WI38 (cell line): ENCODE measurements at regions not wholly inside any gene's neighbourhood (a gene's known extent, or its start where the extent isn't known, plus 50 kb on each side); places are given as distances from the start of the nearest gene placed in this dataset.

Source experiments
- H3K4me3 ChIP-seq: 2 replicates; pipeline ENCODE4 v1.5.1; 2011; ENCODE audit warnings: low read depth, mild to moderate bottlenecking, control low read depth, low read length
- TF ChIP-seq, protein P1 (sequence below): IDR thresholded peaks from 2 replicates; pipeline ENCODE4 v1.5.1; 2012; ENCODE audit warnings: low read depth, mild to moderate bottlenecking, control low read depth, low read length

DNA sequence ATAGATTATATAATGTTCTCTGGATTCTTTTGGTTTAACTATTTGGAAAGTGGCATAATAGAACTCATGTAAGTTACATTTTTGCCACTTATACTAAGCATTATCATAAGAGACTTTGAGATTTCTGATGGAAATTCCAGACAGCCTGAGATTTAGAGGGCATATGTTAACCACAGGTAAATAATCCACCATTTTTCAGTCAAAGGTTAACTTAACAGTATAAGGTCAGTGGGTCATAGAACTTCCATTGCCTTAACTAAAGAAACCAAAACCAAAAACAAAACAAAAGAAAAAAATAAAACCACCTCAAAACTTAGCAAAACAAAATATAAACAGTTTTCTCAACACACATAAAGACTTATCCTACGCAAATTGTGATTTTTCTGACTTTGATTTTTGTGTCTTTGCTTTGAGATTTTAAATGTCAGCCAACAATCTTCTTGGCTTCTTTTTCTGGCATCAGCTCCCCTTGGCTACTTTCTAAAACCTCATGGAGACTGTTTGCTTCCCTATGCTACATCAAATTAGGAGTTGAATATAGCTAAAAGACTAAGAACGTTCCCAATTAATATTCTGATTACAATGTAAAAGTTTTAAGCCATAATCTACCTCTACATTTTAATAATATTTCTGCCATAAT, 430.1 kb upstream of the DAB2 start:
- TF ChIP-seq, protein P1, sequence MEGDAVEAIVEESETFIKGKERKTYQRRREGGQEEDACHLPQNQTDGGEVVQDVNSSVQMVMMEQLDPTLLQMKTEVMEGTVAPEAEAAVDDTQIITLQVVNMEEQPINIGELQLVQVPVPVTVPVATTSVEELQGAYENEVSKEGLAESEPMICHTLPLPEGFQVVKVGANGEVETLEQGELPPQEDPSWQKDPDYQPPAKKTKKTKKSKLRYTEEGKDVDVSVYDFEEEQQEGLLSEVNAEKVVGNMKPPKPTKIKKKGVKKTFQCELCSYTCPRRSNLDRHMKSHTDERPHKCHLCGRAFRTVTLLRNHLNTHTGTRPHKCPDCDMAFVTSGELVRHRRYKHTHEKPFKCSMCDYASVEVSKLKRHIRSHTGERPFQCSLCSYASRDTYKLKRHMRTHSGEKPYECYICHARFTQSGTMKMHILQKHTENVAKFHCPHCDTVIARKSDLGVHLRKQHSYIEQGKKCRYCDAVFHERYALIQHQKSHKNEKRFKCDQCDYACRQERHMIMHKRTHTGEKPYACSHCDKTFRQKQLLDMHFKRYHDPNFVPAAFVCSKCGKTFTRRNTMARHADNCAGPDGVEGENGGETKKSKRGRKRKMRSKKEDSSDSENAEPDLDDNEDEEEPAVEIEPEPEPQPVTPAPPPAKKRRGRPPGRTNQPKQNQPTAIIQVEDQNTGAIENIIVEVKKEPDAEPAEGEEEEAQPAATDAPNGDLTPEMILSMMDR = no peak
- H3K4me3 ChIP-seq = no peak overlapping the region

DNA sequence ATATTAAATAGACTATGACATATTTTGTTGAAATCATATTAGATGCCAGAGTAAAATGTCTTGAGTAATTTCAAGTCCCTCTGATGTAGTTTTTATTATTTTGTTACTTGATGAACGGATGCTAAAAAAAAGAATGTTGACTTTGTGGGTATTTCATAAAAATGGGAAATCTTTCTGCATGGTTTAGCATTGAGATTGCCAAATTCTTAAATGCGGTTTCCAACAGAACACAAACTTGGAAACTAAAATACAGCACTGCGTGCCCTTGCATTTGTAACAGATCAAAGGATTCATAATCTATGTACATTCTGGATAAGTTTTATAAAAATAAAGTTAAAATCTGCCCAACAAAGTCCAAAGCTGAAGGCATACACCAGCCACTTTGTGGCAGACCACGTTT, 425.5 kb upstream of the DAB2 start:
- no peak overlapping the region for H3K4me3 ChIP-seq
- TF ChIP-seq, protein P1 = no peak

DNA sequence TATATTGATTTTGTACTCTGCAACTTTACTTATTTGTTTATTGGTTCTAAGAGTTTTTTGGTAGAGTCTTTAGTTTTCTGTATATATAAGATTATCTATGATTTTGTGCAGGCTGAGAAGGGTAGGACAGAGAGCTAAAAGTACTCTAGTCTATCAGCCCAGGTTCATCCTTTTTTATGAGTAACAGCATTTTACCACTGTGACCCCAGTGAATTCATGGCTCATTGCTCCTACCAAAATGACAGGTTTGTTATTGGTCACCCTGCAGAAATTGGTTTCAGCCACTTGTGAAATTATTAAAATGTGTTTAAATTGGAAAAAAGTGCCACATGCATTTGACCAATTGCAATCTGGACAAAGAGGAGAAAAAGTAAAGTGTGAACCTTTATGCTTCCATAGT, 421.4 kb upstream of the DAB2 start:
- H3K4me3 ChIP-seq = no peak overlapping the region
- TF ChIP-seq, protein P1 = no peak

DNA sequence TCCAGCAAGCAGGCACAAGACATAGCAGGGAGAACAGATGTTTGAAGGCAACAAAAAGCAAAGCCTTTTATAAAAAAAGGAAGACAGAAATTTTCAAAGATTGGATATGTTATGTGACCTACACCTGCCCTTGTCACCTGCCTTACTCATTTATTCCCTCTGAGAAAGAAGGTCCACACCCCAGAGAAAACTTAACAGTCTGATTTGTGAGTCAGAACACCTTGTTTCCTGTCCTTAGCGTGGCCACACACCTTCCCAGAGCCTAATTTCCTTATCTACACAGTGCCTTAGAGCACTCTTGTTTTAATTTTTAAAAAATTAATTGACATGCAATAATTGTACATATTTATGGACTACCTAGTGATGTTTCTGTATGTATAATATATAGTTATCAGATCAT, 419.0 kb upstream of the DAB2 start:
- no peak overlapping the region for H3K4me3 ChIP-seq
- TF ChIP-seq, protein P1 = no peak

DNA sequence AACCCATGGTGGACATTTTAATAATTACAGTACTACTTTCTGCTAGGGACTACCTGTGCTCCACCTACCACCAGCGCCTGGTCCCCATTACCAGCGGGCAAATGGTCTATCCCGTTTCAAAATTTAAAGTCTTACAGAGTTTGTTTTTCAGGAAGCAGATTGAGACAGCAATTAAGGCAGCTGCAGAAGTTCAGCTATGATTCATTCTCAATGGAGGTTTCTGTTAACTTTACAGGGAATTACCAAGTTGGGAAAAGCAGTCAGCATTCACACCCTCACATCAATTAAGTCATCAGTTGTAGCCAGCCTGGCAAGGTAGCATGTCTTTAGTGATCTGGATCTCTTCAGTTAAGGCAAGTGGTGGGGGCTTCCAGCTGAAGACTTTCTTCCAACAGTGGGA, 410.6 kb upstream of the DAB2 start:
- TF ChIP-seq, protein P1 = no peak
- no peak overlapping the region for H3K4me3 ChIP-seq

DNA sequence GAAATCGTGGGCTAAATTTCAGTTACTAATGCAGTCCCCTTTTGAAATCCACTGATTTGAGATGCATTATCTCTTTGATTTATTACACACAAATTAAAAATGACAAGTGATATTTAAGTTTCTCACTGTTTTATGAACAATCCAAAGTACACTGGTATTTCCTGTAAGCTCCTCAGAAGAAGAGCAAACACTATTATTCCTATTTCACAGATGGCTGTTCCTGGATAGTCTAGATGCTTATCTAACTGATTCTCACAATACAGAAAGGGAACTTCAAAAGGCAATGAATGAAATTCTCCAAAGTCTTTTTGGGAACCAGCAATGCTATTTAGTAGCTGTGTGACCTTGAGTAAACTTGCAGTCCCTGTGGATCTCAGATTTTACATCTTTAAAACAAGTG, 404.7 kb upstream of the DAB2 start:
- no peak overlapping the region for H3K4me3 ChIP-seq

DNA sequence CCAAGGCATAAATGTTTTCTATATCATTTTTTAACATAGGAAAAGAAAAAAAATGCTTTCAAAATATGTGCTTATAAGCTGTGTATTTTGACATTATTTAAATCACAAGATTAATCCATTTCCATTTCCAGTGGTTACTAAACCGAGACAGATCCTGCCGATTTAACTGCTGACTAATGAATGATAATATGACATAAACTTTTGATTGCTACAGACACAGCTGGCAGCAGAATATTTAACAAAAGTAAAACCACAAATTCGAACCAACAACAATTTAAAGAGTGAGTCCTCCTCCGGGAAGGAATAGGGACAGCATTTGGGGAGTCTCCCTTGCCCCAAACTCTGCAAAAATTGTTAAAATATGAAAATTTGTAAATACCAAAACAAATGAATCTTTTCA, 401.3 kb upstream of the DAB2 start:
- no peak overlapping the region for H3K4me3 ChIP-seq
- TF ChIP-seq, protein P1 = no peak

More for the DNA sequence above, 404.7 kb upstream of the DAB2 start:
- TF ChIP-seq, protein P1 = no peak
